Thyroid gland (tissue), 4 donors: ENCODE measurements at regions not wholly inside any gene's neighbourhood (a gene's known extent, or its start where the extent isn't known, plus 50 kb on each side); places are given as distances from the start of the nearest gene placed in this dataset.

Experiments used
- CTCF ChIP-seq, 6 experiments: fragments of 200-600 bp in 3 of 6; fragments of 450-650 bp in 3 of 6; sonication (generic) in 3 of 6; IDR thresholded peaks; one replicate each; pipeline ENCODE4 v1.5.1; 2016 to 2019; ENCODE audit warnings: antibody characterized with exemption in 6 of 6, mild to moderate bottlenecking in 2 of 6, inconsistent platforms in 1 of 6, moderate library complexity in 1 of 6
- POLR2A ChIP-seq, 2 donors: fragments of 450-650 bp; IDR thresholded peaks; one replicate each; pipeline ENCODE4 v1.6.1; 2017; ENCODE audit warnings: antibody characterized with exemption in 2 of 2, mild to moderate bottlenecking in 2 of 2, moderate library complexity in 1 of 2

- TF ChIP-seq CTCF (IDR thresholded peaks at IDR 0.05), result no peak
- no peak for TF ChIP-seq POLR2A (IDR thresholded peaks at IDR 0.05)
Measured at GRCh38 chr18:67583621-67584020, 67.1 kb upstream of the DSEL start.
